HG03064 (cell line): ENCODE measurements at regions not wholly inside any gene's neighbourhood (a gene's known extent, or its start where the extent isn't known, plus 50 kb on each side); places are given as distances from the start of the nearest gene placed in this dataset.

Experiments
- ATAC-seq: cut with Tn5 transposase; IDR thresholded peaks from one replicate; pipeline ENCODE4 v1.9.1; 2021; ENCODE audit warnings: low read depth; ENCODE audit not compliant: unreplicated experiment

DNA sequence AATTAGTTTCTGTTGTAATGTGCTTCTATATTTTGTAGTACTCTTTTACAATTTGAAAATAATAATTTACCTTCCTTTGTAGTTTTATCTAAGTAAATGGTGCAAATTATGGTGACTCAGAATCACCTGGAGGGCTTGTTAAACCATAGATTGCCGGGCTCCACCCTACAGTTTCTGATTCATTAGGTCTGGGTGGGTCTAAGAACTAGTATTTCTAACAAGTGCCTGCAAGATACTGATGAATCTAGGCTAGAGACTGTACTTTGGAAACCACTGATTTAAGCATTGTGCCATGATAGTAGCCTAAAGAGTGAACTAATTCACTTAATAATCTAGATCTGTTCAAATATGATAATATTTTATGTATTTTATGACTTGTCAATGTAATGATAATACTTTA is 437.4 kb upstream of the SPRY2 start:
- ATAC-seq, result no peak

DNA sequence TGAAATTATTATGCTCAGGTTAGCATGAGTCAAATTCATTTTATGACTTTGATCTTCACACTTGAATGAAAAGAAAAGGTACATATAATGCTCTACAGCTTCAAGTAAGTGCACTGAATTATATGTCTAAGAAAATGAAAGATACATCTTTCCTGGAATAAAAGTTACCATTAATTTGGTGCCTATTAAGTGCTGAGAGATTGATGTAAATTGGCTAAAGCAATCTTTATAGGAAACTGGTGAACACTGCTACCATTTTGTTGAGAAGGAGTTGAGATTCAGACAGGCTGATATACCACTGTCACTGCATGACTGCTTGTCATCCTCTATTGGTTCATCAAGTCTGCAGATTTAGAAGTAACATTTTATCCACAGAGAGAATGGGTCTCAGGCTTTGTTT is 416.8 kb upstream of the SPRY2 start:
- ATAC-seq, result no peak

DNA sequence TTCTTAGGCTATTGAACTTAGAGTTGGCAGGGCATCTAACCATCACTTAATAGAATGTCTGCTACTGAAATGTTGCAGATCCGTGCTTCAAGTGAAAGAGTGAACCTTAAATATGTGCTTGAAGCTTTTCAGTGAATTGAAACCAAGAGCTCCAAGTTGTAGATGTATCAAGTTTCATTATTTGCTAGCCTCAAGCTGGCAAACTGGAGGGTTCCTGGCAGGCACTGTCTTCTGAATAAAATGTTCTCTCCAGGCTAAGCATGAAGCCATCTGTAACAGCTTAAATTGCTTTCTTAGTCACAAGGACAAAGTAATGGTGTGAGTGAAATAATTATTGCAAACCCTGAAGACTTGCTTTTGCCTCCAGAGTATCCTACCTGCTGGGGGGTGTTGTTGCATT is 415.0 kb upstream of the SPRY2 start:
- ATAC-seq, result no peak

DNA sequence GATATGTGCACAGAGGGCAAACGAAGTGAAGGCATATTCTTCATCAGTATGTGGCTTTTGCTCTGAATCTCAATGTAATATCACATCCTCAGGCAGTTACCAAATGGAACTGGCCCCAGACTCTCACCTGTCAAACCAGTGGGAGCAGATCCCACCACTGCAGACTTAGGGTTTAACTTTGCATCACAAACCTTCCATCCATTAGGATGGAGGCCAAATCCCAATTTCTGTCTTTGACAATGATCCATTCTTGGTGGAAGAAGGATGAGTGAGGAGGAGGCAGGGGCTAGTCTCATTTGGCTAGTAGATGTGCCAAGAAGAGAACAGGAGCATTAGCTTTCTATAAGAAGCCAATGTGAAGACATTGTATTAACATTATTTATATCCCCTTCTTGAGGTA is 413.5 kb upstream of the SPRY2 start:
- ATAC-seq, result no peak

- no peak for ATAC-seq
Measured at GRCh38 chr13:80753866-80754265, 412.9 kb upstream of the SPRY2 start.

GRCh38 chr13:80751854-80752253 is 410.9 kb upstream of the SPRY2 start:
- no peak for ATAC-seq

DNA sequence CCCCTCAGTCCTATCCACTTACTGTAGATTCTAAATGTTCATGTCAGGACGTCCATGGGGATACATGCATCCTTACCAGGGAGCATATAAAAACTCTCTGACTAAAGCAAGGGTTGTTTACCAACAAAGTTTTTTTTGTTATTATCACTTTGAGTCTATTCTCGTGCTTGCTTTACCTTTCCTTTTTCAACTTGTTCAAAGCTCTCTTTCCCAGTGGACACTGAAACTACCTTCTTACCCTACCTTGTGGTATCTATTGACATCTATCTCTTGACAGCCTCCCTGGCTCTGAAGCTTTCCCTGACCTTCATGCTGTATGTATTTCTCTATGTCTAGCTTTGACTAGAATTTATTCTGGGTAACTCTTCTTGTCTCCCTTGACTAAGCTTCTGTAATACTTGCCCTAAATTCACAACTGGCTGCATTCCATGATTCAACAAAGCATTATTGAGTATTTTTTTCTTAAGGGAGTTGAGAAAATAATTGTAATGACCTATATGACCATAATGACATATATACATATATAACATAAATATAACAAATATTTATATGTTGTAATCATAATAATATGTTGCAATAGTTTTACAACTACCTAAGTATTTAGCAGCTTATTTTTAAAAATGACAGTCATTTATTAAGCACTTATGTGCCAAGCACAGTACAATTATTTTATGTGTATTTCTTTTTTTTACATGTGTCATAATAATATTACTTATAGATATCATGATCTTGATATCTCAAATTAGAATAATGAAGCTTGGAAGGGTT is 403.4 kb upstream of the SPRY2 start:
- no peak for ATAC-seq

- no peak for ATAC-seq
Measured at GRCh38 chr13:80742033-80742432, 401.1 kb upstream of the SPRY2 start.

DNA sequence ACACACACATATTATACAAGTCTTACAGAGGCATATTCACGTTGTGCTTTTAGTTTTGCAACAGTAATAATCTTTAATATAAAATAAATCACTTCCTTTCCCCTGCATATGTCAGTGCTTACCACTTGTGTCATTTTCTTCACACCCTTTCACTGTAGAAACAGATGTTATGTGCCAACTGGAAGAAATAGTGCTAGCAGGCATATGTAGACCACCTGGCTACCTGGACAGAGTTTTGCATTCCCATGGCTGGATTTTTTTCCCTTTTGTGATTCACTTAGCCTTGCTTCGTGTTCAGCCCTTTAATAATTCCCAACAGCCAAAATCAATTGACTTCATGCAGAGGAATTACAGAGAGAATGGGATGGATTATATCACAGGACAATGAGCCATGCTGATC is 399.1 kb upstream of the SPRY2 start:
- ATAC-seq, result no peak

DNA sequence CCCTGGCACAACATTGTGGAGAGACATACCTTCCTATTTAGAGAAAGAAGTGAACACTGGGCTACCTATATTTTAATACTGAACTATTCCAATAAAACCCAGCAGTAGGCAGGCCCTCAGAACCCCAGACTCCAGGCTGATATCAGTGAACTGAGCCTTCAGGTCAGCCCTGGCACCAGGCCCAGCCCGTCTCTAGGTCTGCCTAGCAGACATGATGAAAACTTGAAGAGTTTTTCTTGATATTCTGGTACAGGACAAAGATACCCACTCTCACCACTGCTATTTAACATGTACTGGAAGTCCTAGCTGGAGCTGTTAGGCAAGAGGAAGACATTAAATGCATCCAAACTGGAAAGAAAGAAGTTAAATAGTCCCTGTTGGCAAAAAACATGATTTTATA is 396.6 kb upstream of the SPRY2 start:
- no peak for ATAC-seq

DNA sequence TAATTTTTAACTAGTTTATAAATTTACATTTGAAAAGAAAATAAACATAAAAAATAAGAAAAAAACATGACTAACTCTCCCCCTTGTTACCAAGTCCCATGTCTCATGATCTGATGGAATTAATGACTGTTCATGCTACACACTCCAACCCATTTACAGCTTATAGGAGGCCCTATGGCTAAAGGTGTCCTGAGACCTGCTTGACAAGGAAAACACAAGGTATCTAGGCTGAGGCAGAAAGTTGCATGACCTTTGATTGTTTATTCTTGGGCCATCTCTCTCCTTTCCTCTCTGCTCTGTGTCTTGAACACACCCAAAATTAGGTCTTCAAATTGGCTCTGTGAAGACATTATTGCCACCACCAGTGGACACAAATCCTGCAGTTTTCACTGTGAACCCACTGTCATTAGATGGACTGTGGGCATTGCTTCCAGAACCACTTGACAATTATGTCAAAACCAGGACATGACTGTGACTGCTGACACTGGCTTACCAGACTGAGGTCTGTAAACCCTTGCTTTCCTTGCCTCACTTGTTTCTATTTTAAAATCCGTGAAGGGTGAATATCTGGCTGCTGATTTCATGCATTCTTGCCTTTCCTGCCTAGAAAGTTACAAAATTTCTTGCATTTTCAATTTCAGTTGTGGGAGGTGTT is 386.5 kb upstream of the SPRY2 start:
- ATAC-seq, result no peak

- ATAC-seq, result no peak
Measured at GRCh38 chr13:80726868-80727267, 385.9 kb upstream of the SPRY2 start.

DNA sequence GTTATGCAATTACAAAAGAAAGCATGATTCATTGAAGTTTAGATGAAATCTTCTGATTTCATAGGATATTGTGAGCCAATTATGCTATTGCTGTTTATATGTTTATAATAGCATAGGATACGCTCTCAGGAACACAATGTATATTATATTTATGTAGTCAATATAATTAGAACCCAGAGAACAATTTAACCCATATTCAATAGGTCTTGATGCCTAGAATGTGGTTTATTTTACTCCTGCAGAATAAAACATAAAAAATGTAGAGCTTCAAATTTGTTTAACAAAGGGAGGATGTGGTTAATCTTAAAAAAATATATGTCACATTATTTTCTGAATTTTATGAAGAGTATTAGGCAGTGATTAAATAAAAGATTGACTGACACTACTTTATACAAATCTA is 380.8 kb upstream of the SPRY2 start:
- no peak for ATAC-seq

DNA sequence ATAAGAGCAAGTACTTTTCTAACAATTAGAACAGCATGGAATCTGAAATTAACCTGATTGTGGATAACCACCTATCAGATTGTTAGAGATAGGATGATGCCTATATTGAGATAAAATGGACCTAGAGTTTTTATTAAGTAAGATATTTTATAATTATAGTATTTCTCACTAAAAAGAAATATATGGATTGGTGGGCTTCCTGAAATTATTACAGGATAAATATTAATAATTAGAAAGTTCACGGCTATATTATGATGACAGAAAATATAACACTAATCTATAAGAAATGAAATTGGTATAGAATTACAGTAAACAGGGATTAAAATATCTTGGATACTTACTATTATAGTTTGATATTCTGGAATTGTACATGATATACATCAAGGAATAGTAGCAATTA is 378.0 kb upstream of the SPRY2 start:
- no peak for ATAC-seq

GRCh38 chr13:80717776-80718175 is 376.9 kb upstream of the SPRY2 start:
- no peak for ATAC-seq

- ATAC-seq, result no peak
Measured at GRCh38 chr13:80716610-80717081, 375.7 kb upstream of the SPRY2 start.

DNA sequence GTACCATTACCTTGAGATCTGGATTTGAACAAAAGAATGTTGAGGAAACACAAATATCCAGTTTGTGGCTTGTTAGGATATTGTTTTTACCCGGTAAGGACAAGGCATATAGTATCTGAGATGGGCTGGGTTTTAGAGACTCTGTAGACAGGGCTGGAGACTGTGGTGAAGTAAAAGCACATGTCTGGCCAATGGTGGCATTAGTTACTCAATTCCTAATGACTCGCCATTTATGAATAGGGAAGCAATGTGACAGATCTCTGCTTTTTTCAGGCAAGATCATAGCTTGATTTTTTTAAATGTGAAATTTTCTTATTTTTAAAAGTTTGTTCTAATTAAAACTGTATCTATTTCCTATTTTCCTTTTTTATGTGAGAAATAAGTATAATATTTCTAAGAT is 371.1 kb upstream of the SPRY2 start:
- ATAC-seq, result no peak

GRCh38 chr13:80708791-80709190 is 367.9 kb upstream of the SPRY2 start:
- no peak for ATAC-seq

DNA sequence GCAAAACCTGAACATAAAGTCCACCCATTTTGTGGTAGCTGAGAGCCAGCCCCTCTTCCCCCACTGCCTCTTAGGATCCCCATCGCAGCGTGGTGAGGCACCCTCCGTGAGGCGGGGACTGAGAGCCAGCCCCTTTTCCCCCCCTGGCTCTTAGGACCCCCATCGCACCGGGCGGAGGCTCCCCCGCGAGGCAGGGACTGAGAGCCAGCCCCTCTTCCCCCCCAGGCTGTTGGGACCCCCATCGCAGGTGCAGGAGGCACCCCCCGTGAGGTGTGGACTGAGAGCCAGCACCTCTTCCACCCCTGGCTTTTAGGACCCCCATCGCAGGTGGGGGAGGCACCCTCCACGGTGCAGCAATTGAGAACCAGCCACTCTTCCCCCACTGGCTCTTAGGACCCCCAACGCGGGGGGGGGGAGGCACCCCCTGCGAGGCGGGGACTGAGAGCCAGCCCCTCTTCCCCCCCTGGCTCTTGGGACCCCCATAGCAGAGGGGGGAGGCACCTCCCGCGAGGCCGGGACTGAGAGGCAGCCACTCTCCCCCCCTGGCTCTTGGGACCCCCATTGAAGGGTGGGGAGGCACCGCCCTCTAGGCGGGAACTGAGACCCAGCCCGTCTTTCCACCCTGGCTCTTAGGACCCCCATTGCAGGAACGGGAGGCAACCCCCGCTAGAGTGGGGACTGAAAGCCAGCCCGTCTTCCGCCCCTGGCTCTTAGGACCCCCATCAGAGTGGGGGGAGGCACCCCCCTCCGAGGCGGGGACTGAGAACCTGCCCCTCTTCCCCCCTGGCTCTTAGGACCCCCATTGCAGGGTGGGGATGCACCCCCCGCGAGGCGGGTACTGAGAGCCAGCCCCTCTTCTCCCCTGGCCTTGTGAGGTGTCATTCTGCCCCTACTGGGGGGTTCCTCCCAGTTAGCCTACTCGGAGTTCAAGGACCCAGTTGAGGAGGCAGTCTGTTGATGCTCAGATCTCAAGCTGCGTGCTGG is 366.4 kb upstream of the SPRY2 start:
- ATAC-seq, result no peak

DNA sequence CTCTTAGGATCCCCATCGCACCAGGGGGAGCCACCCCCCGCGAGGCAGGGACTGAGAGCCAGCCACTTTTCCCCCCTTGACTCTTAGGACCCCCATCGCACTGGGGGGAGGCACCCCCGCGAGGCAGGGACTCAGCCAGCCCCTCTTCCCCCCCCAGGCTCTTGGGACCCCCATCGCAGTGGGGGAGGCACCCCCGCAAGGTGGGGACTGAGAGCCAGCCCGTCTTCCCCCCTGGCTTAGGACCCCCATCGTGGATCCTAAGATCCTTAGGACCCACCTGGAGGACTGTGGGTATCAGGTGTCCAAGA is 365.2 kb upstream of the SPRY2 start:
- no peak for ATAC-seq
